SJSA1 (cell line): ENCODE measurements at regions not wholly inside any gene's neighbourhood (a gene's known extent, or its start where the extent isn't known, plus 50 kb on each side); places are given as distances from the start of the nearest gene placed in this dataset.

Source experiments
- DNase-seq, 2 experiments: peaks; one replicate each; pipeline ENCODE4 v3.0.0-alpha.2; 2015 to 2020; ENCODE audit warnings: low spot score in 2 of 2, low read depth in 1 of 2
- H3K27ac ChIP-seq: fragments of 250-450 bp; sonication (Bioruptor Pico); 2 replicates; pipeline ENCODE4 v1.5.1; 2020; ENCODE audit warnings: mild to moderate bottlenecking, moderate library complexity
- H3K27me3 ChIP-seq: fragments of 250-450 bp; sonication (Bioruptor Pico); replicated peaks from 2 replicates; pipeline ENCODE4 v1.5.1; 2020; ENCODE audit warnings: mild to moderate bottlenecking, moderate library complexity
- H3K36me3 ChIP-seq: fragments of 250-450 bp; sonication (Bioruptor Pico); 2 replicates; pipeline ENCODE4 v1.5.1; 2020; ENCODE audit warnings: mild to moderate bottlenecking
- H3K4me1 ChIP-seq: fragments of 250-450 bp; sonication (Bioruptor Pico); replicated peaks from 2 replicates; pipeline ENCODE4 v1.6.1; 2021; ENCODE audit warnings: mild to moderate bottlenecking
- H3K4me3 ChIP-seq: fragments of 250-450 bp; sonication (Bioruptor Pico); 2 replicates; pipeline ENCODE4 v1.5.1; 2020; ENCODE audit warnings: mild to moderate bottlenecking
- H3K9me3 ChIP-seq: fragments of 250-450 bp; sonication (Bioruptor Pico); replicated peaks from 2 replicates; pipeline ENCODE4 v1.5.1; 2020; ENCODE audit warnings: mild to moderate bottlenecking

- DNase-seq: no peak
- Histone ChIP-seq H3K4me3 (no peak overlapping the region), H3K4me1 (no peaks in the 10 kb centered on the region), H3K27ac (no peak overlapping the region), H3K36me3 (no peaks in the 10 kb centered on the region), H3K9me3 (no peaks in the 10 kb centered on the region), H3K27me3 (no peaks in the 10 kb centered on the region)
Measured at GRCh38 chr3:153960458-153961074, 160.6 kb upstream of the ARHGEF26 start.

GRCh38 chr3:153961494-153961893 is 159.7 kb upstream of the ARHGEF26 start:
- Histone ChIP-seq H3K27me3 (no peaks in the 10 kb centered on the region), H3K27ac (no peak overlapping the region)

GRCh38 chr3:153963012-153963411 is 158.2 kb upstream of the ARHGEF26 start:
- Histone ChIP-seq H3K4me1 (no peaks in the 10 kb centered on the region), H3K27me3 (no peaks in the 10 kb centered on the region), H3K4me3 (no peak overlapping the region), H3K27ac (no peak overlapping the region), H3K9me3 (no peaks in the 10 kb centered on the region), H3K36me3 (no peaks in the 10 kb centered on the region)
- DNase-seq: no peak

More at GRCh38 chr3:153961494-153961893, 159.7 kb upstream of the ARHGEF26 start:
- H3K4me3 ChIP-seq: no peak overlapping the region
- H3K9me3 ChIP-seq: no peaks in the 10 kb centered on the region
- H3K36me3 ChIP-seq: no peaks in the 10 kb centered on the region
- no peaks in the 10 kb centered on the region for H3K4me1 ChIP-seq
- DNase-seq: no peak

- DNase-seq: no peak
- Histone ChIP-seq H3K27ac (no peak overlapping the region), H3K9me3 (no peaks in the 10 kb centered on the region), H3K36me3 (no peaks in the 10 kb centered on the region), H3K27me3 (no peaks in the 10 kb centered on the region), H3K4me1 (no peaks in the 10 kb centered on the region), H3K4me3 (no peak overlapping the region)
Measured at GRCh38 chr3:153967260-153967659, 153.9 kb upstream of the ARHGEF26 start.

- DNase-seq: no peak
- Histone ChIP-seq H3K4me3 (no peak overlapping the region), H3K4me1 (no peaks in the 10 kb centered on the region), H3K27me3 (no peaks in the 10 kb centered on the region), H3K9me3 (no peaks in the 10 kb centered on the region), H3K36me3 (no peaks in the 10 kb centered on the region), H3K27ac (no peak overlapping the region)
Measured at GRCh38 chr3:153970047-153970446, 151.1 kb upstream of the ARHGEF26 start.

- Histone ChIP-seq H3K4me1 (no peaks in the 10 kb centered on the region), H3K36me3 (no peaks in the 10 kb centered on the region), H3K4me3 (no peak overlapping the region), H3K27ac (no peak overlapping the region), H3K27me3 (no peaks in the 10 kb centered on the region), H3K9me3 (no peaks in the 10 kb centered on the region)
- no peak for DNase-seq
Measured at GRCh38 chr3:153970741-153971347, 150.3 kb upstream of the ARHGEF26 start.

- no peak overlapping the region for H3K4me3 ChIP-seq
- H3K27me3 ChIP-seq: no peaks in the 10 kb centered on the region
- no peaks in the 10 kb centered on the region for H3K36me3 ChIP-seq
- DNase-seq: no peak
- no peaks in the 10 kb centered on the region for H3K9me3 ChIP-seq
- H3K27ac ChIP-seq: no peak overlapping the region
- peaks cover 4% of the 10 kb centered on the region; the same call in 1 of the 2 replicates for H3K4me1 ChIP-seq
Measured at GRCh38 chr3:153972862-153973261, 148.3 kb upstream of the ARHGEF26 start.

- Histone ChIP-seq H3K4me1 (peaks cover 4% of the 10 kb centered on the region; the same call in 1 of the 2 replicates), H3K36me3 (no peaks in the 10 kb centered on the region), H3K4me3 (no peak overlapping the region), H3K27ac (no peak overlapping the region), H3K27me3 (no peaks in the 10 kb centered on the region), H3K9me3 (no peaks in the 10 kb centered on the region)
- no peak for DNase-seq
Measured at GRCh38 chr3:153973722-153974265, 147.4 kb upstream of the ARHGEF26 start.

- H3K27ac ChIP-seq: no peak overlapping the region
- peaks cover 4% of the 10 kb centered on the region; the same call in 1 of the 2 replicates for H3K4me1 ChIP-seq
- no peak for DNase-seq
- no peaks in the 10 kb centered on the region for H3K36me3 ChIP-seq
- no peaks in the 10 kb centered on the region for H3K27me3 ChIP-seq
- H3K4me3 ChIP-seq: no peak overlapping the region
- no peaks in the 10 kb centered on the region for H3K9me3 ChIP-seq
Measured at GRCh38 chr3:153974614-153975013, 146.6 kb upstream of the ARHGEF26 start.

GRCh38 chr3:153976891-153977554 is 144.2 kb upstream of the ARHGEF26 start:
- peak in 1 of 2 experiments; percentile 2 for DNase-seq
- H3K27ac ChIP-seq: no peak overlapping the region
- no peaks in the 10 kb centered on the region for H3K36me3 ChIP-seq
- peaks cover 4% of the 10 kb centered on the region; the same call in 1 of the 2 replicates for H3K4me1 ChIP-seq
- no peak overlapping the region for H3K4me3 ChIP-seq
- no peaks in the 10 kb centered on the region for H3K9me3 ChIP-seq
- no peaks in the 10 kb centered on the region for H3K27me3 ChIP-seq

- Histone ChIP-seq H3K36me3 (no peaks in the 10 kb centered on the region), H3K9me3 (no peaks in the 10 kb centered on the region), H3K27me3 (no peaks in the 10 kb centered on the region), H3K4me3 (no peak overlapping the region), H3K27ac (no peak overlapping the region), H3K4me1 (peaks cover 4% of the 10 kb centered on the region; the same call in 1 of the 2 replicates)
- no peak for DNase-seq
Measured at GRCh38 chr3:153978006-153978405, 143.2 kb upstream of the ARHGEF26 start.

- no peaks in the 10 kb centered on the region for H3K27me3 ChIP-seq
- DNase-seq: no peak
- no peak overlapping the region for H3K4me3 ChIP-seq
- H3K36me3 ChIP-seq: no peaks in the 10 kb centered on the region
- no peaks in the 10 kb centered on the region for H3K9me3 ChIP-seq
- H3K27ac ChIP-seq: no peak overlapping the region
- peaks cover 4% of the 10 kb centered on the region; the same call in 1 of the 2 replicates for H3K4me1 ChIP-seq
Measured at GRCh38 chr3:153979418-153980251, 141.6 kb upstream of the ARHGEF26 start.

- Histone ChIP-seq H3K36me3 (no peaks in the 10 kb centered on the region), H3K27ac (no peak overlapping the region), H3K27me3 (no peaks in the 10 kb centered on the region), H3K4me1 (peaks cover 4% of the 10 kb centered on the region; the same call in 1 of the 2 replicates), H3K9me3 (no peaks in the 10 kb centered on the region), H3K4me3 (no peak overlapping the region)
- DNase-seq: no peak
Measured at GRCh38 chr3:153980252-153980590, 141.0 kb upstream of the ARHGEF26 start.
